Osteocyte (in vitro differentiated cells): ENCODE measurements at regions not wholly inside any gene's neighbourhood (a gene's known extent, or its start where the extent isn't known, plus 50 kb on each side); places are given as distances from the start of the nearest gene placed in this dataset.

Experiments
- DNase-seq: peaks from one replicate; pipeline ENCODE4 v3.0.0; 2021; ENCODE audit warnings: mixed read lengths; ENCODE audit not compliant: unreplicated experiment; ENCODE audit errors: extremely low spot score
- H3K27ac Mint-ChIP-seq: one replicate; pipeline ENCODE4 v1.8.0; 2021; ENCODE audit warnings: mild to moderate bottlenecking, mixed read lengths; ENCODE audit not compliant: unreplicated experiment
- H3K27me3 Mint-ChIP-seq: one replicate; pipeline ENCODE4 v1.8.0; 2021; ENCODE audit warnings: mixed read lengths; ENCODE audit not compliant: unreplicated experiment
- H3K36me3 Mint-ChIP-seq: one replicate; pipeline ENCODE4 v1.8.0; 2021; ENCODE audit warnings: mixed read lengths; ENCODE audit not compliant: unreplicated experiment
- H3K4me1 Mint-ChIP-seq: one replicate; pipeline ENCODE4 v1.8.0; 2021; ENCODE audit warnings: mixed read lengths; ENCODE audit not compliant: unreplicated experiment
- H3K4me3 Mint-ChIP-seq: one replicate; pipeline ENCODE4 v1.8.0; 2021; ENCODE audit warnings: mild to moderate bottlenecking, moderate library complexity, mixed read lengths; ENCODE audit not compliant: unreplicated experiment
- H3K9me3 Mint-ChIP-seq: one replicate; pipeline ENCODE4 v1.8.0; 2021; ENCODE audit warnings: mixed read lengths; ENCODE audit not compliant: unreplicated experiment
- TF ChIP-seq, protein P1 (sequence below): fragments of 200-600 bp; sonication (generic); IDR thresholded peaks from 2 replicates; pipeline ENCODE4 v1.5.0; 2021; ENCODE audit warnings: antibody characterized with exemption, mild to moderate bottlenecking, moderate library complexity

DNA sequence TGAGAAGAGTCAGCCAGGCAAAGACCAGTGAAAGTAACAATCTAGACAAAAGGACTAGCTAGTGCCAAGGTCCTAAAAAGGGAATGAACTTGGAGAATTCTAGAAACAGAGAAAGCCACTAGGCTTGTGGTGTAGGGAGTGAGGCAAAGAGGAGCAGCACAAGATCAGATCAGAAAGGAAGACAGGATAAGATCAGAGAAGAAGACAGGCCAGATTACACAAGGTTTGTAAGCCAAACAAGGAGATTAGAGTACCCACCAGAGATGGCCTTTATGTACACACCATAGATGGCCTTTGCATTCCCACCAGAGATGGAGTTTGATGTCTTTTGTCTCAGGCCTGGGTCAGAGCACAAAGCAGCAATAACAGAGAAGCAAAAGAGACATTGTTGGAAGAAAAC, 105.6 kb upstream of the PLCB4 start:
- H3K9me3 Mint-ChIP-seq, result no peaks in the 10 kb centered on the region
- peaks cover 2% of the 10 kb centered on the region for H3K27me3 Mint-ChIP-seq
- no peak for DNase-seq
- no peak overlapping the region for H3K4me3 Mint-ChIP-seq
- H3K36me3 Mint-ChIP-seq, result no peaks in the 10 kb centered on the region
- TF ChIP-seq, protein P1, sequence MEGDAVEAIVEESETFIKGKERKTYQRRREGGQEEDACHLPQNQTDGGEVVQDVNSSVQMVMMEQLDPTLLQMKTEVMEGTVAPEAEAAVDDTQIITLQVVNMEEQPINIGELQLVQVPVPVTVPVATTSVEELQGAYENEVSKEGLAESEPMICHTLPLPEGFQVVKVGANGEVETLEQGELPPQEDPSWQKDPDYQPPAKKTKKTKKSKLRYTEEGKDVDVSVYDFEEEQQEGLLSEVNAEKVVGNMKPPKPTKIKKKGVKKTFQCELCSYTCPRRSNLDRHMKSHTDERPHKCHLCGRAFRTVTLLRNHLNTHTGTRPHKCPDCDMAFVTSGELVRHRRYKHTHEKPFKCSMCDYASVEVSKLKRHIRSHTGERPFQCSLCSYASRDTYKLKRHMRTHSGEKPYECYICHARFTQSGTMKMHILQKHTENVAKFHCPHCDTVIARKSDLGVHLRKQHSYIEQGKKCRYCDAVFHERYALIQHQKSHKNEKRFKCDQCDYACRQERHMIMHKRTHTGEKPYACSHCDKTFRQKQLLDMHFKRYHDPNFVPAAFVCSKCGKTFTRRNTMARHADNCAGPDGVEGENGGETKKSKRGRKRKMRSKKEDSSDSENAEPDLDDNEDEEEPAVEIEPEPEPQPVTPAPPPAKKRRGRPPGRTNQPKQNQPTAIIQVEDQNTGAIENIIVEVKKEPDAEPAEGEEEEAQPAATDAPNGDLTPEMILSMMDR, result no peak
- no peaks in the 10 kb centered on the region for H3K4me1 Mint-ChIP-seq
- no peak overlapping the region for H3K27ac Mint-ChIP-seq

DNA sequence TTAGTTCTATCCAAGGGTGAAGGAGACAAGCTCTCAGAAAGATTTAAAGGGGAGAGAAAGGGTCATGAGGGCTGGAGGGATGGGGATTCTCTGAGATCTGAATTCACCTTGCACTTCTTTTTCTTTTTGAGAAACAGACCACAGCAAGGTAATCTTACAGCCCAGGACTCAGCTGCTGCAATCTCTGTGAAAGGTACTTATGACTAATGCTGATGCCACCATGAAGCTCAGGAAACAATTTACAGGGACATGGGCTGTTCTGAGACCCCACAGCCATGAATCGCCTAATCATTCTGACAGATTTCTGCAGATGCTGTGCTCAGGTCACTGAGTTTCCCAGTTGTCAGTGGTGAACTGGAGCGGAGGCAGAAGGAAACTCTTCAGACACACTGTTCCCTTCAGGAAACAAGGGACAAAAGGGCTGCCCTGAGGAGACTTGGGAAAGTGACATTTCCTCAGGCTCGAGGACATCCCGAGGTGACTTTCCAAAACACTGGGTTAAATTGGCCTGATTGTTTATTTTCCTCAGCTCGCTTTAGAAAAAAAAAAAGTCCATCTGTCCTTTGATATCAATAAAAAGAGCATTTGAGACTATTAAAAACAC, 103.8 kb upstream of the PLCB4 start:
- no peaks in the 10 kb centered on the region for H3K36me3 Mint-ChIP-seq
- peaks cover 2% of the 10 kb centered on the region for H3K27me3 Mint-ChIP-seq
- H3K4me3 Mint-ChIP-seq, result no peak overlapping the region
- TF ChIP-seq, protein P1, result no peak
- H3K9me3 Mint-ChIP-seq, result peaks cover 6% of the 10 kb centered on the region
- H3K4me1 Mint-ChIP-seq, result no peaks in the 10 kb centered on the region
- H3K27ac Mint-ChIP-seq, result no peak overlapping the region
- no peak for DNase-seq

DNA sequence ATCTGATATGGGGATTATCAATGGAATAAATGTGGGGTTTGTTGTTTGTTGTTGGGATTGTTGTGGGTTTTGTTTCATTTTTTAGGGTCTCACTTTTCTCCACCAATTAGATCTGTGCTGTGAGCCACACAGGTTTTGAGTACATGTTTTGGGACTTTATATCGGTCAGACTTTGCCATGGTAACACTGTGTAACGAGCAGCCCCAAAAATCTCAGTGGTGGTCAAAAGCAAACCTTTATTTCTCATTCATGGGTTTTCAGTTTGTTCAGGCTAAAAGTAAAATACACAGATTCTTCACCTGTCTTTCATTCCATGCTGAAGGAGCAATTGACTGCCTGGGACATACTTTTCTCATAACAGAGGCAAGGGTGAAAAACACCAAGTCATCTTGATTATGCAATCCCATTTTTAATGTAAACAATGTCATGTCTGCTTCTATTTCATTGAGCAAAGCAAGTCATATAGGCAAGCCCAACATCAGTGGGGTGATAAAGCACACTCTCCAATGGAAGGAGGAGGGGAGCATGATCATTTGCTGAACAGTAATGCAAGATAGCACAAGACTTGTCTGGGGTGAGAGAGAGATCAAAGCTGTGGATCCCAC, 101.1 kb upstream of the PLCB4 start:
- no peak for DNase-seq
- Mint-ChIP-seq H3K36me3 (no peaks in the 10 kb centered on the region), H3K27me3 (peaks cover 2% of the 10 kb centered on the region), H3K27ac (no peak overlapping the region), H3K9me3 (peaks cover 6% of the 10 kb centered on the region), H3K4me3 (no peak overlapping the region), H3K4me1 (no peaks in the 10 kb centered on the region)
- TF ChIP-seq, protein P1, result no peak

DNA sequence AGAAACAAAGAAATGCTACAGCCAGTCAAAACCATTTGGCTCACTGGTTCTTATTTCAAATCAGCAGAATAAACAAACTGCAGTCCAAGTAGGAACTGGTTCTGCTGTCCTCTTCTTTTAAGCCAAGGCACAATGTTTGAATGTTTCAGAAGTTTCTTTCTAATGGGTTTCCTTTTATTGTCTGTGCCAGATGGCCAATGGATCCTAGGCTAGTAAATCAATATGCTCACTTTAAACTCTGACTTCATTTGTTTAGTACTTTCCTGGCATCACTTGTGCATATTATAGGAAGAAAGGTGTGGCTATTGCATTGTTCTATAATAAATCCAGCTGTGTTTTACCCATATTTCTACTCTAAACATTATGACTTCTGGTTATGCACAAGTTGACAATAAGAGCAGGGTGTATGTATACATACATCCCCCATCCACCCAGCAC, 99.7 kb upstream of the PLCB4 start:
- H3K4me1 Mint-ChIP-seq, result no peaks in the 10 kb centered on the region
- DNase-seq, result no peak
- H3K27ac Mint-ChIP-seq, result no peak overlapping the region
- peaks cover 2% of the 10 kb centered on the region for H3K27me3 Mint-ChIP-seq
- peaks cover 6% of the 10 kb centered on the region for H3K9me3 Mint-ChIP-seq
- H3K4me3 Mint-ChIP-seq, result no peak overlapping the region
- TF ChIP-seq, protein P1, result no peak
- no peaks in the 10 kb centered on the region for H3K36me3 Mint-ChIP-seq

DNA sequence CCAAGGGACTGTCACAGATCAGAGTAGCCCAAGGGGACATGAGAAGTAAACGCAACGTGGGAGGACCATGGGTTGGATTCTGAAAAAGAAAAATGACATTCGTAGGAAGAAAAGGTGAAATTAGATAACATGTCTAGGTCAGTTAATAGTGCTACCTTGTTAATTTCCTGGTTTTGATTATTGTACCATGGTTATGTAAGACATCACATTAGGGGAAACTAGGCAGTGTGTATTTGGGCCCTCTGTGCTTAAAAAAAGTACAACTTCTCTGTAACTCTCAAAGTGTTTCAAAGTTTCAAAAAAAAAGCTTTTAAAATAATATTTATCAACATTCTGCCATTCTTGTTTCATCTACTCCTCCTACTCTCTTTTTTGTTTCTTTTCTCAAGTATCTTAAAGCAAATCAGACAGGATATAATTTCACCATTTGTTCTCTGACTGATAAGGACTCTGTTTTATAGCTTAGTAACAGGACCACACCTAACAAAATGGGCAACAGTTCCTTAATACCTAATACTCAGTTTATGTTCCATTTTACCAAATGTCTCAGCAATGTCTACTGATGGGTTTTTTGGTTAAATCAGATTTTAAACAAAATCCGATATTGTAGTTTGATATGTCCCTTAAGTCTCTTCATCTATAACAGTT, 97.1 kb upstream of the PLCB4 start:
- TF ChIP-seq, protein P1, result no peak
- H3K27me3 Mint-ChIP-seq, result no peaks in the 10 kb centered on the region
- peaks cover 7% of the 10 kb centered on the region for H3K4me1 Mint-ChIP-seq
- peaks cover 6% of the 10 kb centered on the region for H3K9me3 Mint-ChIP-seq
- DNase-seq, result no peak
- no peak overlapping the region for H3K27ac Mint-ChIP-seq
- no peak overlapping the region for H3K4me3 Mint-ChIP-seq
- no peaks in the 10 kb centered on the region for H3K36me3 Mint-ChIP-seq
